ENCODE measurements at regions not wholly inside any gene's neighbourhood (a gene's known extent, or its start where the extent isn't known, plus 50 kb on each side); places are given as distances from the start of the nearest gene placed in this dataset.
A peak's percentile ranks its signal among the peaks of the same experiment; 100 is the strongest.

GRCh38 chr5:97851036-97851435, 668.0 kb upstream of the RIOK2 start:
- H3K4me2 ChIP-seq (ENCODE audit: insufficient read depth, low read length): no peak overlapping the region
- no peaks in the 10 kb centered on the region for H4K20me1 ChIP-seq (ENCODE audit: insufficient read depth, low read length)
- no peaks in the 10 kb centered on the region for H3K27me3 ChIP-seq (ENCODE audit: insufficient read depth, low read length)
- no peaks in the 10 kb centered on the region for H3K9me3 ChIP-seq (ENCODE audit: low read depth, low read length)
- H3K27ac ChIP-seq (ENCODE audit: low read depth, low read length): no peak overlapping the region
- H3K36me3 ChIP-seq (ENCODE audit: insufficient read depth, low read length): no peaks in the 10 kb centered on the region
- H3K4me1 ChIP-seq (ENCODE audit: insufficient read depth, low read length): peaks cover 6% of the 10 kb centered on the region
- H3K79me2 ChIP-seq (ENCODE audit: insufficient read depth, low read length): no peaks in the 10 kb centered on the region
- H2AFZ ChIP-seq (ENCODE audit: low read length): no peak overlapping the region
- H3K4me3 ChIP-seq (ENCODE audit: insufficient read depth, low read length): no peak overlapping the region
- DNase-seq (ENCODE audit: insufficient read length, low spot score, missing footprints): no peak
- TF ChIP-seq CTCF (IDR thresholded peaks at IDR 0.05; ENCODE audit: extremely low read depth, low read depth, low read length): no peak

- no peak overlapping the region for H3K4me2 ChIP-seq (ENCODE audit: insufficient read depth, low read length)
- DNase-seq (ENCODE audit: insufficient read length, low spot score, missing footprints): peak; percentile 8
- H4K20me1 ChIP-seq (ENCODE audit: insufficient read depth, low read length): no peaks in the 10 kb centered on the region
- H3K27ac ChIP-seq (ENCODE audit: low read depth, low read length): no peak overlapping the region
- H3K4me3 ChIP-seq (ENCODE audit: insufficient read depth, low read length): no peak overlapping the region
- no peaks in the 10 kb centered on the region for H3K36me3 ChIP-seq (ENCODE audit: insufficient read depth, low read length)
- peak overlapping the region; percentile 40 for H2AFZ ChIP-seq (ENCODE audit: low read length)
- H3K4me1 ChIP-seq (ENCODE audit: insufficient read depth, low read length): peaks cover 6% of the 10 kb centered on the region
- H3K27me3 ChIP-seq (ENCODE audit: insufficient read depth, low read length): no peaks in the 10 kb centered on the region
- H3K9me3 ChIP-seq (ENCODE audit: low read depth, low read length): no peaks in the 10 kb centered on the region
- H3K79me2 ChIP-seq (ENCODE audit: insufficient read depth, low read length): no peaks in the 10 kb centered on the region
- no peak for TF ChIP-seq CTCF (IDR thresholded peaks at IDR 0.05; ENCODE audit: extremely low read depth, low read depth, low read length)
These were observed 672.1 kb upstream of the RIOK2 start for GRCh38 chr5:97854871-97855762.

GRCh38 chr5:97874491-97874890, 691.4 kb upstream of the RIOK2 start:
- peak overlapping the region; percentile 19 for H3K4me2 ChIP-seq (ENCODE audit: insufficient read depth, low read length)
- H3K9me3 ChIP-seq (ENCODE audit: low read depth, low read length): no peaks in the 10 kb centered on the region
- TF ChIP-seq CTCF (IDR thresholded peaks at IDR 0.05; ENCODE audit: extremely low read depth, low read depth, low read length): no peak
- H2AFZ ChIP-seq (ENCODE audit: low read length): peak overlapping the region; percentile 46
- H3K27me3 ChIP-seq (ENCODE audit: insufficient read depth, low read length): no peaks in the 10 kb centered on the region
- H3K27ac ChIP-seq (ENCODE audit: low read depth, low read length): no peak overlapping the region
- no peak for DNase-seq (ENCODE audit: insufficient read length, low spot score, missing footprints)
- H3K79me2 ChIP-seq (ENCODE audit: insufficient read depth, low read length): no peaks in the 10 kb centered on the region
- H4K20me1 ChIP-seq (ENCODE audit: insufficient read depth, low read length): no peaks in the 10 kb centered on the region
- no peak overlapping the region for H3K4me3 ChIP-seq (ENCODE audit: insufficient read depth, low read length)
- H3K4me1 ChIP-seq (ENCODE audit: insufficient read depth, low read length): peaks cover 3% of the 10 kb centered on the region
- no peaks in the 10 kb centered on the region for H3K36me3 ChIP-seq (ENCODE audit: insufficient read depth, low read length)

GRCh38 chr5:97876272-97876671, 693.2 kb upstream of the RIOK2 start:
- DNase-seq (ENCODE audit: insufficient read length, low spot score, missing footprints): no peak
- H3K79me2 ChIP-seq (ENCODE audit: insufficient read depth, low read length): no peaks in the 10 kb centered on the region
- H3K36me3 ChIP-seq (ENCODE audit: insufficient read depth, low read length): no peaks in the 10 kb centered on the region
- H3K27ac ChIP-seq (ENCODE audit: low read depth, low read length): no peak overlapping the region
- H3K27me3 ChIP-seq (ENCODE audit: insufficient read depth, low read length): no peaks in the 10 kb centered on the region
- H2AFZ ChIP-seq (ENCODE audit: low read length): no peak overlapping the region
- H3K4me1 ChIP-seq (ENCODE audit: insufficient read depth, low read length): peaks cover 3% of the 10 kb centered on the region
- H3K9me3 ChIP-seq (ENCODE audit: low read depth, low read length): no peaks in the 10 kb centered on the region
- H4K20me1 ChIP-seq (ENCODE audit: insufficient read depth, low read length): no peaks in the 10 kb centered on the region
- no peak overlapping the region for H3K4me2 ChIP-seq (ENCODE audit: insufficient read depth, low read length)
- no peak overlapping the region for H3K4me3 ChIP-seq (ENCODE audit: insufficient read depth, low read length)
- TF ChIP-seq CTCF (IDR thresholded peaks at IDR 0.05; ENCODE audit: extremely low read depth, low read depth, low read length): no peak

All from osteoblast (primary cell).